GM12874 (cell line): ENCODE measurements at regions not wholly inside any gene's neighbourhood (a gene's known extent, or its start where the extent isn't known, plus 50 kb on each side); places are given as distances from the start of the nearest gene placed in this dataset.

Source experiments
- TF ChIP-seq, protein P1 (sequence below): IDR thresholded peaks from 2 replicates; pipeline ENCODE4 v1.5.1; 2011; ENCODE audit warnings: low read depth, mild to moderate bottlenecking, control low read depth, low read length, moderate library complexity; ENCODE audit not compliant: insufficient read depth

DNA sequence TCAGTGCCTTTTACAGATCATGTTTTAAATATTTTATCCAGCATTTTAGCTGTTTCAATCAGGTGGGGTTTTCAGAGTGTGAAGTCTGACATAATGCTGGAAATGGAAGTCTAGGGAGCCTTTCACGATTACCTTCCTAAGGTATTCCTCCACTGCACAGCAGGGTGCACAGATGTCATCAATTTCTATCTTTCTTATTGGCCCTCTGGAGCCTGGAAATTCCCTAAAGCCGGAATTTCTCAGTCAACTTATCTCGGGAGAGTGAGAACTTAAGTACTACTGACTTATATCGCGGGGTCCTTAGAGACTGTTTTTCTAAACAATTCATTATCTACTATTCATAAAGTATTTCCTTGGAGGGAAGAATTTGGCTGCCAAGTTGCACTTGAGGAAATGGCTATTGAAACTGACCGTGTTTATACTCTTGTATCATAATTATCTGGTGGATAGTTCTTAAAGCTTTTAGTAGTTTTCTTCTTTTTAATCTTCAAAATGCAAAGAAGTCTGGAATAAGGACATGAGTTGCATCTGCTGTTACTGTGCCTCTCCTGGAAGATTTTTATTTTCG lies 311.8 kb upstream of the B3GALT2 start:
- TF ChIP-seq, protein P1, sequence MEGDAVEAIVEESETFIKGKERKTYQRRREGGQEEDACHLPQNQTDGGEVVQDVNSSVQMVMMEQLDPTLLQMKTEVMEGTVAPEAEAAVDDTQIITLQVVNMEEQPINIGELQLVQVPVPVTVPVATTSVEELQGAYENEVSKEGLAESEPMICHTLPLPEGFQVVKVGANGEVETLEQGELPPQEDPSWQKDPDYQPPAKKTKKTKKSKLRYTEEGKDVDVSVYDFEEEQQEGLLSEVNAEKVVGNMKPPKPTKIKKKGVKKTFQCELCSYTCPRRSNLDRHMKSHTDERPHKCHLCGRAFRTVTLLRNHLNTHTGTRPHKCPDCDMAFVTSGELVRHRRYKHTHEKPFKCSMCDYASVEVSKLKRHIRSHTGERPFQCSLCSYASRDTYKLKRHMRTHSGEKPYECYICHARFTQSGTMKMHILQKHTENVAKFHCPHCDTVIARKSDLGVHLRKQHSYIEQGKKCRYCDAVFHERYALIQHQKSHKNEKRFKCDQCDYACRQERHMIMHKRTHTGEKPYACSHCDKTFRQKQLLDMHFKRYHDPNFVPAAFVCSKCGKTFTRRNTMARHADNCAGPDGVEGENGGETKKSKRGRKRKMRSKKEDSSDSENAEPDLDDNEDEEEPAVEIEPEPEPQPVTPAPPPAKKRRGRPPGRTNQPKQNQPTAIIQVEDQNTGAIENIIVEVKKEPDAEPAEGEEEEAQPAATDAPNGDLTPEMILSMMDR = no peak

GRCh38 chr1:193494368-193494767 lies 308.0 kb upstream of the B3GALT2 start:
- TF ChIP-seq, protein P1 = no peak

DNA sequence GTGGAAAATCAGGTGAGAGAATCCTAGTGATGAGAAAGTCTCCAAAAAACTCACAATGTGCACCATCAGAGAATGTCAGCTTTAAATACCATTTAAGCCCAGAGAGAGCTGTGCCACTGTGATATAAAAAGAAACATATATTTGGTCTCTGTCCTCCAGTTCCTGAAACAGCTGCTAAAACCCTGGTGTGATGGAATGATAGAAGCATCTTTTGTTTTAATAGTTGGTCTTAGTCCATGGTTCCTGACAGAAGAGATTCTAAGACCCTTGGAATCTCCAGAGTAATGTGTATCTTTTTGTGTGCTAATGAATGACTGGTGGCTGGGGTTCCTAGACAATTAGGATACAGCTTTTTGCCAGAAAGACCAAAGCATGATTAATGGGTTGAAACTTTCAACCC lies 302.8 kb upstream of the B3GALT2 start:
- TF ChIP-seq, protein P1 = no peak

DNA sequence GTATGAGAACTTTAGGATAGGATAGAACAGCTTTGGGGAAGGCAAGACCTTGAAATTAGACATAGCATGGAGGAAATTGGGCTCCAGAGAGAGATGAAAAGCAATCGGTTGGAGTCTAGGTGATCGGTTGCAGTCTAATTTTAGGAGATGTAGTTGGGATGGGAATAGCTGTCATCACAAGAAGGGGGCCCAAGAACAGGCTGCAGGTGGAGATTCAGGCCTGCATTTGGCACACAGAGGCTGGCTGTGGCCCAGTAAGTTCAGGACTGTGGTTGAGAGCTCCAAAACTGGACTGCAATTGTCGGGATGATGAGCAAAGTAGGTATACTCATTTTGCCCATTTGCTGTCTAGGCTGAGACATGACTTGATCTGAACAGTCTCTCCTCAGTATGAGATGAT lies 301.3 kb upstream of the B3GALT2 start:
- TF ChIP-seq, protein P1 = no peak

- TF ChIP-seq, protein P1 = no peak
Observed at GRCh38 chr1:193486671-193487229, 300.3 kb upstream of the B3GALT2 start.

- TF ChIP-seq, protein P1 = no peak
Observed at GRCh38 chr1:193480755-193481154, 294.3 kb upstream of the B3GALT2 start.

GRCh38 chr1:193479187-193479586 lies 292.8 kb upstream of the B3GALT2 start:
- TF ChIP-seq, protein P1 = no peak
